ENCODE measurements at regions not wholly inside any gene's neighbourhood (a gene's known extent, or its start where the extent isn't known, plus 50 kb on each side); places are given as distances from the start of the nearest gene placed in this dataset.
"Not testable (repeated sequence)": the region's sequence is repeated elsewhere in the genome, so short reads cannot be mapped to it uniquely, and the experiment has no call there.

- DNase-seq: no peak
Observed at GRCh38 chr13:81318231-81319019, 977.5 kb upstream of the SPRY2 start.

DNA sequence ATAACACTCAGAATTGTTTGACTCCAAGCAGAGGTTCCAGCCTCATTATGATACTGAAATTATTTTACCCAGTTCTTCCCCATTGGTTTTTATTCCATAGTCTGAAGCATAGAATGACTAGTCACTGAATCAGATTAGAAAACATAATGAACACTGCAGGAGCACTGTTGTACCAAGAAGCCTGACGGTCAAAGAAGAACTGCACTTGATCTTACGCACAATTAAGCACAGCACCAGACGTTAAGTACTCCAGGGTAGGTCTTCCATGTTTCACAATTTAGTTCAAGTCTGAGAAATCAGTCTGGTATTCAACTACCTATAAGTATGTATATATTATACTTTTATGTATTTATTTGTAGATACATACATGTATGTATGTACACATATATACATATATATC, 973.5 kb upstream of the SPRY2 start:
- no peak for DNase-seq

GRCh38 chr13:81305928-81306327, 965.0 kb upstream of the SPRY2 start:
- DNase-seq: no peak

DNA sequence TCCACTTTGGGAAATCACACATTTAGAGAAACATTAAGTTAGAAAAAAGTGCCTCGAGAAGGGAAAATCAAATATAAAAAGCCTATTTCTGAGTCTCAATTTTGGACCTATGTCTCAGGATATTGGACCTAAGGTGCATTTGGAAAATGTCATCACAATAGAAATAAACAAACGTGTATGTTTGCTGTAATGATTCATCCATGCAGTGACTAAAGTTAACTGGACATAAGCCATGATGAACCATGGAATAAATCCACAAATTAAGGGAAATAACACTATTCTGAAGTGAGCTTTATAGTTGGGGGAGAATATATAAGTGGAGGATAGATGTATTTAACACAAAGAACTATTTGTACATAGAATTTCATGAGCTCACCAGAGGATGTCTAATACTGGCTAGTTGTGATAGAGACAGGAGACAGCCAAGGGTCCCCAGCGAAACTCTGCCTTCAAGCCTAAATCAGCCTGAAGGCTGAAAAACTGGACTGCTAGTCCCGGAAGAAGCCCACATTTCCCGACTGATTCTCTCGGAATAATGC, 963.3 kb upstream of the SPRY2 start:
- DNase-seq: no peak

DNA sequence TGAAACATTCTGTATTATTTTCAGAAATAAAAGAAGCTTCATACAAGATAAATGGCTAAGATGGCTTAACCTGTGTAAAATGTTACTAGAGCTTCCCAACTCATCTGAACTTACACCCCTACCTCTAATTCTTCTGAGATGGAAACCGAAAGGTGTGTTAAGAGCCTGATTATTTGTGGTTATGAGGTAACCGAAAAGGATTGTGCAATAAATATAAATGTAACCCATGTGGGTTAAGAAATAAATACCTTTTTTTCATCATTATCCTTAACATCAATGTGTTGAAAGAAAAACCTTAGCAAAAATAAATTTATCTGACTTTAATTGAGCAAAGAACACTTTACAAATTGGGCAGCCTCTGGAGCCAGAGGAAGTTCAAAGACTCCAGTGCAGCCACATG, 961.8 kb upstream of the SPRY2 start:
- no peak for DNase-seq

GRCh38 chr13:81302125-81302524, 961.2 kb upstream of the SPRY2 start:
- no peak for DNase-seq

DNA sequence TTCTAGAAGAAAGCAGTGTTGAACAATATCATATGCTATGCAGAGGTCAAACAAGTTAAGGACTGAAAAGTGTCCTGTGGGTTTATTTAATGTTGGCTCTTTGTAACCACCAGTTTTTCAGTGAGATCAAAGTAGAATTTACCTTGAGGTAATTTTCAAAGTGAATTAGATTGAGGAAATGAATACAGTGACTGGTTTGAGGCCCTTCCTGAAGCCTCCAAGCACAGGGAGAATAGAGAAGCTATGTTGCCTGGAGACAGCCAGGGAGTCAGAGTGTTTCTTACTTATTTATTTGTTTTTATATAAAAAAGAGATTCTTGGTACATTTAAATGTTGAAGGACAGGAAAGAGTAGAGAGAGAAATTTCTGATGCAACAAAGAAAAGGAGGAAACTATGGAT, 954.3 kb upstream of the SPRY2 start:
- no peak for DNase-seq

- DNase-seq: no peak
Observed at GRCh38 chr13:81293594-81294164, 952.8 kb upstream of the SPRY2 start.

DNA sequence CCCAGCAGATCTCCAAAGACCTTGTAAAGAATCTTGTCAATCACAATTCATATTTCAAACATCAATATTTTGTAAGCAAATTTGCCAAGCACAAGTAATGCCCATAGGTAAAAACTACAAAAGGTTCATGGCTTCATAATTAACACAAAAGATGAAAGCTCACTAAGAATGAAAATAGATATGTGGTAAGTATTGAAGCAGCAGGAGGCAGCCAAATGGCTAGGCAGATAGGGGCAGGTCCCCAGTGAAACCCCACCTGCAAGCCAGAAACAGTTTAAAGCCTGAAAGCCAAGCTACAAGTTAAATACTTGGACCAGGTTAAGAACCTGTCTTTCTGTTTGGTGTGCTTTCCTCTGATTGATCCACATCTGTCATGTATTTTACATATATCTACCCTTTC, 942.6 kb upstream of the SPRY2 start:
- no peak for DNase-seq

DNA sequence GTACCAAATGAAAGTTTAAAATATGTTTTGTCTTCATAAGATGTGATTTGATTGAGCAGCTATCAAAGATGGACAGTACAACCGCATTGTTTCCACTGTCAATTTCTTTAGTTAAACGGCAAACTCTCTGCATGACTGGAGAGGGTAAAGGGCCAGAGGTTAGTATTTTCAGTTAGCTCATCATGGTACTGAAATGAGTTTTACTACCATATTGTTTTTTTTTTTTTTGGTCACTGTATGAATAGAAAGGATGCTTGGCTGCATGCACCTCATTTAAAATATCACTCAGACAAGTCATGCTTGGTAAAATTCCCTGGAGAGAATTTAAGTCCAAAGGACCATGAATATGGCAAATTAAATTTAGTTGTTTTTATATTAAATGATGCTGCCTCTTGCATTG, 942.1 kb upstream of the SPRY2 start:
- no peak for DNase-seq

DNA sequence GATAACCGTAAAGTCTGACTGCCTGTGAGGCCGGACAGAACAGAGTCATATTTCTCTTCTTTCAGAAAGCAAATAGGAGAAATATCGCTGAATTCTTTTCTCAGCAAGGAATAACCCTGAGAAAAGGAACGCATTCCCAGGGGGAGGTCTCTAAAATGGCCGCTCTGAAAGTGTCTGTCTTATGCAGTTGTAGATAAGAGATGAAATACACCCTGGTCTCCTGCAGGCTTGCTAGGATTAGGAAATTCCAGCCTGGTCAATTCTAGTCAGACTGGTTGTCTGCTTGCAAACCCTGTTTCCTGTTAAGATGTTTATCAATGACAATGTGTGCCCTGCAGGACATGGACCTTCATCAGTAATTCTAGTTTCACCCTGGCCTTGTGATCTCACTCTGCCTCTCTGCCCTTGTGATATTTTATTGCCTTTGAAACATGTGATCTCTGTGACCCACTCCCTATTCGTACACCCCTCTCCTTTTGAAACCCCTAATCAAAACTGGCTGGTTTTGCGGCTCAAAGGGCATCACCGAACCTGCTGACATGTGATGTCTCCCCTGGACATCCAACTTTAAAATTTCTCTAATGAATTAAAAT, 934.8 kb upstream of the SPRY2 start:
- no peak for DNase-seq

- DNase-seq: no peak
Observed at GRCh38 chr13:81247711-81248110, 906.8 kb upstream of the SPRY2 start.

- DNase-seq: no peak
Observed at GRCh38 chr13:81246556-81246955, 905.6 kb upstream of the SPRY2 start.

GRCh38 chr13:81244011-81244410, 903.1 kb upstream of the SPRY2 start:
- DNase-seq: no peak

GRCh38 chr13:81230386-81230785, 889.5 kb upstream of the SPRY2 start:
- DNase-seq: no peak

DNA sequence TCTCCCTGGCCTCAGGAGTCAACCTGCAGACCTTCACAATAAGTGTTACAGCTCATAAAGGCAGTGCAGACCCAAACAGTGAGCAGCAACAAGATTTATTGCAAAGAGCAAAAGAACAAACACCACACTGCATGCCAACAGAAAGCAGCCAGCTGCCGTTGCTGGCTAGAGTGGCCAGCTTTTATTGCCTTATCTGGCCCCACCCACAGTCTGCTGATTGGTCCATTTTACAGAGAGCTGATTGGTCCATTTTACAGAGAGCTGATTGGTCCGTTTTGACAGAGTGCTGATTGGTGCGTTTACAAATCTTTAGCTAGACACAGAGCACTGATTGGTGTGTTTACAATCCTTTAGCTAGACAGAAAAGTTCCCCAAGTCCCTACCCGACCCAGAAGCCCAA, 885.9 kb upstream of the SPRY2 start:
- DNase-seq: not testable (repeated sequence)

- DNase-seq: no peak
Observed at GRCh38 chr13:81224209-81224833, 883.4 kb upstream of the SPRY2 start.

- no peak for DNase-seq
Observed at GRCh38 chr13:81223778-81224177, 882.9 kb upstream of the SPRY2 start.

DNA sequence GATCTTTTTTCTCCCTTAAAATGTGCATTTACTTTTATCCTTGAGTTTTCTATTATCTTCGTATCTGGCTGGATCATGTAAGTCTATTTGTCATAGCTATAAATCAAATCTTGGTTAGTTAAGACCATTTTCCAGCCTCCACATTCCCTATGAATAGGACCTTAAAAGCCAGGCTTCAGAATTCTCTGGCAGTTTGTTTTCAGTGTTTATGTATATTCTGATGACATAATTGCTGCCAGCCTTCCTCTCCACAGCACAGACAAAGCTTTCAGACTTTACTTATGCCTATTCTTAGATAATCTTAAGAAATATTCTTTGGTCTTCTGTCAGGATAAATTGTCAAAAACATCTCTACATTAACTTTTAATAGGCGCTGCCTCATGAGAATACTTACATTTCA, 870.8 kb upstream of the SPRY2 start:
- no peak for DNase-seq

DNA sequence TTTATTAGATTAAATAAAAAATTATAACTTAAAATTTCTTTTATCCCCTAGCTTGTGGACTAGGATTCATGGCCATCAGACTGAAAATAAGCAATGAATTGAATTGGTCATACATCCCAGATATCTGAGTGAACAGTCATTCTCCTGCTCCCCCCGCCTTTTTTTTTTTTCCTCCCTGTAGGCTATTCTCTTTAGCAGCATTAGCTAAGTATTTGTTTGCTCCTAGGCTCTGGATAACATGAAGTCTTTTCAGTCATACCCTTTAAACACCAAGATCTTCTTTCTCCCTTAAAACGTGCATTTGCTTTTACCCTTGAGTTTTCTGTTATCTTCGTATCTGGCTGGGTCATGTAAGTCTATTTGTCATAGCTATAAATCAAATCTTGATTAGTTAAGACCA, 866.7 kb upstream of the SPRY2 start:
- no peak for DNase-seq

DNA sequence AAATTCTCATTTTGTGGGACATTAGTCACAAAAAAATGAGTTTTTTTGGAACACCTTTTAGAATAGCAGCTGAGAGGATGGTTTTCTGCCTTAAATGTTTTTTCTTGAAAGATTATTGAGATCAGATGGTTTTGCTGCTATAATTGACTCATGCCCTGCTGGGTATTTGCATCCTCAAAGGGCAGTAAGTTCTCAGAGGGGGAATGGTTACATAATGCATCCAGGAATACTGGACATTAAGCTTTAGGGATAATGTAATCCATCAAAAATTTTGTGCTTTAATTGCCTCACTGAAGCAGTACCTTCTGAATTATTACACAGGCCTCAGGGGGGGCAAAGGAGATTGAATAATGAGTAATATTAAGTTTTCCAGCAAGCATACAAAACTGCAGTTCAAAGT, 866.3 kb upstream of the SPRY2 start:
- no peak for DNase-seq

DNA sequence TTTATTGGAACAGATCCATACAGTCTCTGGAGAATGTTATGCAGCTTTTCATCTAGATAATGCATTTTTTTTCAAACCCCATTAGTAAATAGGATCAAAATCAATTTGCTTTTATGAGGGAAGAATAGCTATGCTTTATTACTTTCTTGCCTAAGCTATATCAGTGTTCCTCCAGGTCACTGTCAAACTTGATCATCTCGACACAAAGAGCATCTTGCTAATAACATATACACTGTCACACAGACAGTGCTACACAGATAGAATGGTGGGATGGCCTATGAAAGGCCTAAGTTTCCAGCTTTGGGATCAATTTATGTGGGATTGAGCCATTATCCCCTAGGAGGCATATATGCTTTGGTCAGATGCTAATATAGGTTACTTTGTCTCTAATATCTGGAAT, 862.9 kb upstream of the SPRY2 start:
- no peak for DNase-seq

DNA sequence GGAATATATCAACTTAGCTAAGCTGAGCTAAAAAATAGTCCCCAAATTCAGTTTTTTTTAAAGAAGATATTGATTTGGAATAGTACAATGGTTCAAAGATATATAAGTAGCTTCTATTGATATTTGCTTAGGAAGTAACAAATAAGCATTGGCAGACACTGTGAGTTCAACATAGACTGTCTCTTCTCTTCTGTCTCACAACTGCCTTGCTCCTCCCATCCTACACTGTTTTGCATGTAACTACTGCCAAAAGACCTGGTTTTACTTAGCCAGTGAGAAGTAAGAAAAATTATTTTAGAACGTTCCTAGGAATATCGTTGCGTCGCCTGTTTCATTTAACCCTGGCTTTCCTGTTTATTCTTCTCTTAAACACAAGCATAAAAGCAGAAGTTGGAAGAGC, 859.0 kb upstream of the SPRY2 start:
- DNase-seq: no peak

GRCh38 chr13:81197966-81198365, 857.0 kb upstream of the SPRY2 start:
- DNase-seq: no peak

Data from NCI-H2107 (cell line).